NCI-H2227 (cell line): ENCODE measurements at regions not wholly inside any gene's neighbourhood (a gene's known extent, or its start where the extent isn't known, plus 50 kb on each side); places are given as distances from the start of the nearest gene placed in this dataset.

Experiments used
- DNase-seq: peaks from one replicate; lab custom pipeline; 2025; ENCODE audit not compliant: unreplicated experiment; lab: John Stamatoyannopoulos, UW

DNA sequence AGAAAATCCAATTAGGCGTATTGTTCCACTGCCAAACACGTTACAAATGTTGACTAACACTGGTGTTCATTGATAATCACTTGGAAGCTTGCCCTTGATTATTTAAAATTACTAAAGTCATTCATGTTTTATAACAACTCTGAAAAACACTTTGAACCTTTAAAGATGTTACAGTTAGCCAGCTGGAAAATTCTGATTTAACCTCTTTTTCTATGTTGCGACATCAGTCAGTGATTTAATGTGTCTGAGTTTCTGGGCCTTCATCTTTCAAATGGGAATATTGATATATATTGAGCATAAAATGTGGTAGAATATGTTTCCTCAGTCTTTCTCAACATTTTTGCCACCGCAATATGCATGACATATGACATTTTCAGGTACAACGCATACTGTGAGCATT lies 274.1 kb upstream of the TENM3 start:
- DNase-seq = no peak

DNA sequence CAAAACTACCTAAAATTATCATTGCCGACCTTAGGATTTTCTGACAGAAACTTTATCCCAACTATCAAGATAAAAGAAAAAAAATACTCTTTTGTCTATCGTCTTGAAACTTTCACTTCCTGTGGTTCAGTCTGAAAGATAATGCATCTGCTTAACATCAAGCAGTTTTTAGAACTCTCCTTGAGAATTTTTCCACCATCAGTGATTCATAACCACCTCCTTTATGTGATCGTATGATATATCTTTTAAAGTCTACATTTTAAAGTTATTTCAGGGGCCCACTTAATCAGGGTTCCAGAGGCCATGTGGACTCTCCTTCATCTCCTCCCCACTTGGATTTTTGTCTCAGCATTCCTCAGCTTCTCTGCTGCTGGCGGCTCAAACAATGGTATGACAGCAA lies 272.8 kb upstream of the TENM3 start:
- no peak for DNase-seq

DNA sequence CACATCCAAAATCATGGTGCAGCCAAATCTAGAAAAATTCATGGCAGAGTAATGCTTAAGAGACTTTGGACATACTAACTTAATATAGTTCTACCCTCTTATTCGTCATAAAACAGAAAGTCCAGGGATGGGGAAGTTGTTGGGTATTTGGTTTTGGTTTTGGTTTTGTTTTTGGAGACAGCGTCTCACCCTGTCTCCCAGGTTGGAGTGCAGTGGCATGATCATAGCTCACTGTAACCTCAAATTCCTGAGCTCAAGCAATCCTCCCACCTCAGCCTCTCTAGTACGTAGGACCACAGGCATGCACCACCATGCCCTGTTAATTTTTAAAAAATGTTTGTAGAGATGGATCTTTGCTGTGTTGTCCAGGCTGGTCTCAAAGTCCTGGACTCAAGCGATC lies 271.8 kb upstream of the TENM3 start:
- no peak for DNase-seq

DNA sequence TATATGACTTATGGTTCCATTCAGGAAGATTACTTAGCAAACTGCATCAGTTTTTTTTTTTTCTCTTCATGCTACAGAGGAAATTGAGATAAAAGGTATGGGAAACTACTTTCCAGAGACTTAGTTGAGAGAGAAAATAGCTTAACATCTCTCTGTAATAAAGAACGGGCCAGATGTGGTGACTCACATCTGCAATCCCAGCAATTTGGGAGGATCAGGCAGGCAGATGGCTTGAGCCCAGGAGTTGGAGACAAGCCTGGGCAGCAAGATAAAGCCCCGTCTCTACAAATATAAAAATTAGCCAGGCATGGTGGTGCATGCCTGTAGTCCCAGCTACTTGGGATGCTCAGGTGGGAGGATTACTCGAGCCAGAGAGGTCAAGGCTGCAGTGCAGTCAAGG lies 271.2 kb upstream of the TENM3 start:
- DNase-seq = no peak

GRCh38 chr4:181976764-181977163 lies 266.4 kb upstream of the TENM3 start:
- DNase-seq = no peak

DNA sequence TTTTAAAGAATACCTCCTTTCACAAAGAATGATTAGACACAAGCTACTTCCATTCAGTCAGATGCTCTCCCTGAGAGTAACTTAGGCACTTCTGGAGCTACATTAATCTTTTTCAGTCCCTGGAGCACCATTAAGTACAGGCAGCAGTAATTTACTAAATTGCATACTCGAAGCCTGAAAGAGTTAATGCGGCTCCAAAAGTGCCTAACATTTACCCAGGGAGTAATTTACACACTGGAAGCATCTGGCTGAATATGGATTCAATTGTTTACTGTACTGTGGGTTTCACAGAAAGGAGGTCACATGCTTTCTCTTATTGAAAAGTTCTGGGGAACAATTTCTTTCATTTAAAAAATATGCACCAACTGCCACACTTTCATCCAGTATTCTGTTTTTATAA lies 260.8 kb upstream of the TENM3 start:
- DNase-seq = peak; percentile 38

DNA sequence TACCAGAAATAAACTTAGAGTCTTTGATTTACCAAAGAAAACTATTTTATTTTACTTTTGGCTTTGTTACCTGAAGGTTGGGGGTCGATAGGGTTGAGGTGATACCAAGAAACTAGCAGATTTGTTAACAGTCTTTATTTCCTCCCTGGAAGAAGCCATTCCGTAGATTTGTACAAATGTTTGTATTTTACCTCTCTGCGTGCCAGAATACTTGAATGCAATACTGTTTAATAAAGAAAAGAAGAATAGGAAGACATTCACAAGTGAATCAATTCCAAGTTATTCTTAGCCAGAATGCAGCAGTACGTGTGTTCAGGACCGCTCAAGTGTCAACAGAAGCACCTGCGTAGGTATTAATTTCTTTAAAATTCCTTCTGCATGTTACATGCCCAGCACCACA lies 260.3 kb upstream of the TENM3 start:
- no peak for DNase-seq

DNA sequence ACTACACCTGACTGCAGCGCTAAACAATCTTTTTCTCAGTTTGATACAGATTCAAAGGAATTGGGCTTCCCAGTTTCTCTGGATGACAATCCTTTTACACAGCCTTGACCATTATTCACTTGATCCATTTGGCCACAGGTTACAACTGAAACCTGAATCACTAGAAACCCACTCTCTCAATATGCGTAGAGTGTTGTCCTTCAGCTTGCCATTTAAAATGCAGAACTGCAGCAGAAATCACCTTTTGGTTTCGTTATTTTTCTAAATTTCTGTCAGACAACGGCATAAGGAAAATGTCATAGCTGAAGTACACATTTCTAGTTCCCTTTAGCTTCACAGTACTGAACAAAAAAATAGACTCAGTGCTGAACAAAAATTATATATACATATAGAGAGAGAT lies 255.8 kb upstream of the TENM3 start:
- no peak for DNase-seq

DNA sequence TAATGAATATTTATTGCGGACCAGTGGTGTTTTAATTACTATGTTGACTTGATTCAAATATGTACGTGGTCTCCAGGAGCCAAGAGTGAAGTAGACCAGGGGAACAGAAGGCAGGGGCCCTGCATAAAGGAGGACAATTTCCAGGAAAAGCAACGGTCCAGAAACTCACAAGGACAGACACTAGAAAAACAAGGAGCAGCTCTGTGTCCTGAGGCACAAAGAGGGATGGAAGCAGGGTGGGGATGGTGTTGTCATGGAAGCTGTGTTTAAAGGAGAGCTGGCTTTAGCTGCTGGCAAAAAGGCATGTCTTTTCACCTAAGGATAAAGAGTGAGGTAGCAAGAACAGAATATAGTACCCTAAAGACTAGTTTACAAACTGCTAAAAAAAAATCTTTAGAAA lies 254.1 kb upstream of the TENM3 start:
- no peak for DNase-seq

GRCh38 chr4:181991369-181992108 lies 251.7 kb upstream of the TENM3 start:
- DNase-seq = no peak

GRCh38 chr4:181998398-181999295 lies 244.6 kb upstream of the TENM3 start:
- no peak for DNase-seq

GRCh38 chr4:182000077-182000476 lies 243.1 kb upstream of the TENM3 start:
- DNase-seq = no peak

GRCh38 chr4:182010876-182011275 lies 232.3 kb upstream of the TENM3 start:
- no peak for DNase-seq

DNA sequence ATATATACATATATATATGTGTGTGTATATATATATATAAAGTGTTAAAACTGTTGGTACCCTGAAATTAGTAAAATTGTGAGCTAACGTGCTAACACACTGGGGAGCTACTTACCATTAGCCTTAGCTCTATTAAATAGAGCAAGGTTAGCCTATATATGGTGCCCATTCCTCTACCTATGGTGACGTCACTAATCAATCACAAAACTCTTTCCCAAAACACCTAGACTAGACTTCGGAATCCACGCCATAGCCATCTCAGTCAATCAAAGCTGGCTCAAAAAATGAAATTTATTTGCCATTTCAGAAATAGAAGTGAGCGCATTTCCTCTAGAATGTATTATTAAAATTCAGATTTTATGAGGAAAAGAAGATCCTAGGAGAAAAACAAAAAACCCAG lies 229.0 kb upstream of the TENM3 start:
- no peak for DNase-seq

GRCh38 chr4:182015014-182015413 lies 228.2 kb upstream of the TENM3 start:
- no peak for DNase-seq

DNA sequence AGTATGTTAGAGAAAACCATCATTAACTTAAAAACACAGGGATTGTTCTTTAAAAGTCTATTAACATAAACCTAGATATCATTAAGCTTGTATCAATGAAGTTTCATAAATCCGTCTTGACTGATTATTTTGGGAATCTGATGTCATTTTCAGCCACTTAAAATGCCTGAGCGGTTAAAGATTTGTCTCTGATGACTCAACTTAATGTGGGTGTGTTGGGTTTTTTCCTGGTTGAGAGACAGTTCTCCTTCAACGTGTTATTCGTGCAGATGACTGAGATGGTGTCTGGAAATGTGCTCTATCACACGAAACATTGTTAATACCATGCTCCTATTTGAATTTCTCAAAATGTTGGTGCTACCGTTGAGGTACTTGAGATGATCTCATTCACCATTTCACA lies 227.3 kb upstream of the TENM3 start:
- DNase-seq = no peak

- DNase-seq = no peak
Measured at GRCh38 chr4:182017038-182017437, 226.2 kb upstream of the TENM3 start.

DNA sequence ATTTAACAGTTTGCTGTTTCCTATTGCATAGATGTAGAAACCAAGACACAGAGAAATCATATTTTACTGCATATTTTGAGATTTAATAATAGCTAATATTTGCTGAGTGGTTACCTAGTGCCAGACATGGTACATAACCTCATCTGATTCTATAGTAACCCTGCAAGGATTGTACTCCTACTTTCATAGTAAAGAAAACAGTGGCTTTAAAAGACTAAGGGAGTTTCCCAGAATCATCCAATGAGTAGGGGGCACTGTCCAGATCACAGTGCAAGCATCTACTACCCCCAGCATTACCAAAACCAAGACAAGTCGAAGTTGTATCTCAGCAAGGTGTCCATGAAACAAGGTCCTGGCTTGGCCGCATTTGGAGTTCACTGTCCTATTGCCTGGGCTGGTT lies 224.5 kb upstream of the TENM3 start:
- no peak for DNase-seq

DNA sequence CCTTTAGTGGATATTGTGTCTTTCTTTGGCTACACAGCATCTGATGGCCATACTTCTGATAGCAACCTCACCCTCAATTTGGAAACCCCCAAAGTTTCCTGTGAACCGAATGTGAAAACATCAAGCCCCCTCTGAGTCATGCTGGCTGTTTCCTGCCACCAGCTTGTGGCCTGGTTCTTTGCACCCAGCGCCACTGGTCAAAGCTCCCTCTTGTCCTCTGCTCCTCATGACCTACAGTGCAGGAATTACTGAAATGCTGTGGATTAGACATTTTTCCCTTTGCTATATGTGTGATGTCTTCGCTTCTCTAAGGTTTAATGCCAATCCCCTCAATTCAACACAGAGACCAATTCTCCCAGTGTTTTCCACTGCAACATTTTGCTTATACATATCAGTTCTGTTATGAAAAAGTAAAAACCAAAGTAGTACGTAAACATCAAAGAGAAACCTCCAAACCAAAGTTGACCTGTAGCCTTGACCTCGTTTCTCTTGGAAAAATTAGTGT lies 224.0 kb upstream of the TENM3 start:
- DNase-seq = no peak

GRCh38 chr4:182022909-182023308 lies 220.3 kb upstream of the TENM3 start:
- no peak for DNase-seq

DNA sequence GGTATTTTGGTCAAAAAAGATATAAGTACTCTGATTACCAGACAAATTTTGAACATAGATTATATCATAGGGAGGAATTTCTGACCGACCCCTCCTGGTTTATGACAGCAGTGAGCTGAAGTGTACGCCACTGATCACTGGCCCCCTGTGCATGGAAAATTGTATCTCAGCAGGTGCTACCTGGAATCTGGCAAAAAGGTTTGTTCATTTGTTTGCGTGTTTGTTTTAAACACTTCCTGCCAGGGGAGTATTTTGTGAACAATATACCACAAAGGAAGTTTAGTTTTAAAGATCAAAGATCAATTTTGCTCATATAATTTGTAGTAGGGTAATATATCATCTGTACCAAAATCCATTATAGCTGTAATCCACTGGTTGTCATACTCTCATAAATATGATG lies 219.7 kb upstream of the TENM3 start:
- DNase-seq = no peak

- DNase-seq = no peak
Measured at GRCh38 chr4:182042945-182043344, 200.3 kb upstream of the TENM3 start.
